ENCODE measurements at regions not wholly inside any gene's neighbourhood (a gene's known extent, or its start where the extent isn't known, plus 50 kb on each side); places are given as distances from the start of the nearest gene placed in this dataset.

GRCh38 chr6:84304881-84305280 lies 77.4 kb upstream of the CEP162 start:
- TF ChIP-seq CTCF (IDR thresholded peaks at IDR 0.05) = no peak
- TF ChIP-seq SIN3A (IDR thresholded peaks at IDR 0.05; ENCODE audit: borderline replicate concordance, insufficient read depth, low read depth, low read length) = no peak
- TF ChIP-seq TCF7L2 (IDR thresholded peaks at IDR 0.05; ENCODE audit: low read depth, low read length) = no peak
